GM19023 (cell line): ENCODE measurements at regions not wholly inside any gene's neighbourhood (a gene's known extent, or its start where the extent isn't known, plus 50 kb on each side); places are given as distances from the start of the nearest gene placed in this dataset.

Experiments used
- ATAC-seq: cut with Tn5 transposase; IDR thresholded peaks from one replicate; pipeline ENCODE4 v1.9.1; 2021; ENCODE audit warnings: mild to moderate bottlenecking, moderate library complexity; ENCODE audit not compliant: unreplicated experiment

DNA sequence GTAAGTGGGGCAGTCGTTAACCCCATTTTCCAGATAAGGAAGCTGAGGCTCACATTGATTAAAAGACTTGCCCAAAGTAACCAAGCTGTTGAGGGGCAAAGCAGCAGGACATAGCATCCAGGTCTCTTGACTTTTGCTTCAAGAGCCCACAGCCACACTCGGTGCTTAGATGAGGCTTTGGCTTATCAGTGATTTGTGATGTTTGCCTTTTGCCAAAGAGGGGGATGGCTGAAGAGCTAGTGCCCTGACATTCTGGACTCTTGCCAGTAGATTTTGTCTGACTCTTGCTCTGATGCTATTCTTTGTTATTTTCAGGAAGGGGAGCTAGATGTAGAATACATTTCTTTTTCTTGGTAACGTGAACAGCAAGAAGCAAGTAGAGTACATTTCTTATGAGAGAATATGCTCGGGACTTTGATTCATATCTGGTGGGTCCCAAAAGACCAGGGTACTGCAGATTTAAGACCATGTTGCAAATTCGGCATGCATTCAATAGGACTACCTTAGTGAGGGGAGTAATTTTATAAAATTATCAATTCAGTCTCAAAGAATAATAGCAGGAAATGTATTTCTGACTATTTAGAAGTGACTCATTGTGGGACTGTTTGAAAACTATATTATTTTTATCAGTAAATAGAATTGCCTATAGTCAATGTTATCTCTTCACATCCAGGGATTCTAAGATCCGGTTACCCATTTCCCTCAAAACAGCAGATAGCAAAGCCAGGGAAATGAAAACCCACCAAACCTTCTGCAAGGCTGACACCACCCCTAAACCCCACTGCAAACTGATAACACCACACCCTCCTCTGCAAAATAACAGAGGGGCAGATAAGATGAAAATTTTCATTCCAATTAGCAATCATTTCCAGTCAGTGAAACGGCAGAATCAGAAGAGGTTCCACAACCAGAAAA lies 180.0 kb upstream of the BMPER start:
- ATAC-seq: no peak

DNA sequence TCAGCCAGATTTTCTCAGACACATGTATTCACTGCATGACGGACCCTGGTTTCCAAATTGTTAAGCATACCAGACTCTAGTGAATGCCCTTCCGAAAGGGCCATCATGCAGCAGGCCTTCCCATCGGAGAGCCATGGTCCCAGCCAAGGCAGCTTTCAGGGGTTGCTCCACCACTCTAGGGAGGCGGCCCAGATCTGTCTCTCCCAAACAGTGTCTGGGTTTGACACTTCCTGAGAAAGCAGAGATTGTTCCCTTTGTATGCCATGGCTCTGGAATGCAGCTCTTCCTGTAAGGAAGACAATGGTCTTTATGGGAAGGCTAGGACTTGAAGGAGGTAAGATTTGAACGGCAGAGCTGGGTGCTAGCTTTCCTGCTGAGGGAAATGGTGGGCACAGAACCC lies 178.8 kb upstream of the BMPER start:
- no peak for ATAC-seq

DNA sequence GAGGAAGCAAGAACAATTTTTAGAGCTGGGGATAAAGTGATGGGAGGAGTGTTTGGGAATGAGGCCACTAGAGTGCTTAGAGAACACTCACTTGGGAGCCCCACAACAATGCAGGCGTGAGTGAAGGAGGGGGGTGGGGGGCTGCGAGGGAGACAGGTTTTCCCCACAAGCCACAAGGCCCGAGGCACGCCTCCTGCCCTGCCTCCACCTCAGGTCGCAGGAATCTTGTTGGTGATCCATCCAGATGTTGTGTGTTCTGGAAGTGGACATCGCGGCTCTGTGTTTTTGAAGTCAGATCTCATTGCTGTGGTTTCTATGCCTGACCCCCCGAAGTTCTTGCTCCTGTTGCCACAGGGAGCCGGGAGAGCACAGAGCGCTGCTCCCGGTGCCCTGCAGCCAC lies 178.0 kb upstream of the BMPER start:
- ATAC-seq: no peak

DNA sequence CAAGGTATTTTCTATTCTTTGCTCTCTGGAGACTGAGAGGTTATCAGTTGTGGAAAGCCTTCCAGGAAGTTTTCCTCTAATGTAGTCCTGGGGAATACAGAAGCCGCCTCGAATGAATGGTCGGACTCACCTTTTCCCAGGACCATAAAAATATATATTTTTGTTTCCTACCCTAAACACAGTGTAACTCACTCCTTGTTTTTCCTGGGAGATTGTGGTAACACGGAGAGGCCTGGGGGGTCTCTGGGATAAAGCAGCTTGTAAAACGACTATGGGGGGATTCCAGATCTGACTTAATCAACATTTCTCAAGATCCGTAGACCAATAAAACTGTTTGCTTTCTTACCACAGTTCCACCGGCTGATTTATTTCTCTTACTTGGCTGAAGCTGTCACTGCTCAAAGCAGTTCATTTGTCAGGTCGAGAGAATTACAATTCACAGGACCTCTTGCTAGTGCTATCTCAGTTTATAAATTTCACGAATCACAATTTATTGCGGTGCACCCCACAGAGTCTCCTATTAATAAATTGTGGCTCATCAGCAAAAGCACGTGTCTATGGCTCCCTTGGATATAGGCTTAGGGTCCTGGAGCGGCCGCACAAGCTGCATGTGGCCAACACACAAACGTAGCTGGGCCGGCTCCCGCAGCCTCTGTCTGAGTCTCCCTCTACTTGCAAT lies 176.3 kb upstream of the BMPER start:
- ATAC-seq: no peak

DNA sequence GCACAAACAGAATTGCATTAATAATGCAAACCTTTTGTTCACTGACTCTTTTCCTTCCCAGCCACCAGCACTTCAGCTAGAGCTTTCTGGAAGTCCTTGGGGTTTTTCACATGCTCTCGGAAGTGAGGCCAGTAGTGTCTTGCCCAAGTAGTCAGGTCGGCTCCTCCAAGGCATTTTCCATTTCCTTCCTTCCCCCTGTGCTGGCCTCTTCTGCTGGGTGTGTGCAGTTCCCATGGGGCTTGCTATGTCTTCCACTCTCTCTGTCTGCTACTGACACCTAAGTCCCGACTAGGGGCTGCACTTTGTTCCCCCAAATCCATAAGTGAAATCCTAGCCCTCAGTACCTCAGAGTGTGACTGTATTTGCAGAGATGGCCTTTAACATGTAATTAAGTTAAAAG lies 175.6 kb upstream of the BMPER start:
- no peak for ATAC-seq

DNA sequence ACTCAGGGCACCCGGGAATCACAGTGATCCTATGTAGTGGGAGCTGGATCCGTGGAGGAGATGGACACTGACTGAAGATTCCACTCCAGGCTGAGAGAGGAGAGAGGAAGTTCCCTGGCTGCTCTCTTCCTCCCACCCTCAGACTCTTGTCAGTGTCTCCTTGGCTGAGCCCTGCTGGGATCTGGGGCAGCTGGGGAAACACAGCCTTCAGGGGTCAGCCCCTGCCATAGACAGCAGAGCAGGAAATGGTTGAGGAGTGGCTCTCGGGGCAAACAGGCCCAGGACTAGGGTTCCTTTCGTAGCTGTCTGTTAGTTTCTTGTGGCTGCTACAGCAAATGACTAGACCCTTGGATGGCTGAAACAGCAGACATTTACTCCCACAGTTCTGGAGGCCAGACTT lies 174.4 kb upstream of the BMPER start:
- no peak for ATAC-seq

DNA sequence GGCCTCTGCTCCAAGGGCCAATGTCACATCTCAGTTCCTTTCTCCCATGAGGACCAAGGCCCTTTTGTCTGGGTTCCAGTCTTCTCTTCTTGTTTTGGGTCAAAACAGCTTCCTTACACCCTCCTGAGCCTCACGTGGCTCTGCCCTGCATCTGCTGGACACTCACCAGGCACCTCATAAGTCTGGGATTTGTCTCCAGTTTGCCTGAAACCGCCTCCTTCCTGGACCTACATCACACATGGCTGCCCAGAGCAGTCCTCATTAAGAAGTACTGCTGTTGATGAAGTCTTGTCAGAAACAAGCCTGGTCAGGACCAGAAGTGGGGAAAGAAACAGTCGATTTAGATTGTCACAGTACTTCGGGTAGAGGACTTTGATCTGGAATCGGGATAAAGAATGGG lies 173.4 kb upstream of the BMPER start:
- ATAC-seq: no peak

DNA sequence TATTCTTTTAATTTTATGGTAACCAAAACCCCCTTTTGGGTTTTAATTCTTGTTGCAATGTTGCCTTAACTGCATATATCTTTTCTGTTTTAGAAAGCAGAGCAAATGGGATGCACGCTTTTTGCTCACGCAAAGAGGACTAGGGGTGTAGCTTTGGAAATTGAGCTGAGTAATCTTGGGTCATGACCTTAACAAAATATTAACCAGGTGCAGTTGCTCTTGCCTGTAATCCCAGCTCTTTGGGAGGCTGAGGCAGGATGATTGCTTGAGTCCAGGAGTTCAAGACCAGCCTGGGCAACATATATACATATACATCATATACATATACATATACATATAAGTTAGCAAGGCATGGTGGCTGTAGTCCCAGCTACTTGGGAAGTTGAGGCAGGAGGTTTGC lies 172.9 kb upstream of the BMPER start:
- no peak for ATAC-seq

DNA sequence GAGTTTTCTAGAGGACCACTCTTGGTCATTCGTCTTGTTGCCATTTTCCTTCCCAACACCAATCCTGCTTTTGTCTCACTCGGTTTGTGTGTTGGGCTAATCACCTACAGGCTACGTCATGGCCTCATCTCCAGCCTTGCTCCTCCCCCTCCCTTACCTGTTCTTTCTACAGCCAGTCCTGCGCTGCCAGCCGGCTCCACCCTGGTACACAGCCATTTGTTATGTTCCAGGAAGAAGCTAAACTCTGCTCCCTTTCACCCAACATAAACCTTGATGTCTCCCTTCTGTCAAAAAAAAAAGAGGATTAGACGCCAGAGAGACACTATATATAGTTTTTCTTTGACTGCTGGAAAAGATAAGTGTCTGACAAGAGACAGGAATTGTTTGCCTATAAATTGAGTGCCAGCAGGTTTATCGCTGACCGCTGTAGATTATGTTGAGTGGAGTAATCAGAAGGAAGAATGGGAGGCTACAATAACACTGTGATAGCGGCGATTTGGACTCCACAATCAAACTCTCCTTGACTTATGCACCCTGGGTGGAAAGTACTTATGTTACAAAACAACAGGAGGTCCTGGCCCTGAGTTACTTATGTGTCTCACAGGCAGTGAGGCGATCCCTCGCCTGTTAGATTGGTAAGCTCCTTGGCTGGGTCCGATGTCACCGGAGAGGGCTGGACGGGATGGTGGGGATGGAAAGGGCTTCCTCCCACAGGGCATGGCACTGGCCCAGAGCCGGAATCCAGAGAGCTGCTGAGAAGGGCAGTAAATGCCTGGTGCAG lies 171.3 kb upstream of the BMPER start:
- ATAC-seq: no peak

DNA sequence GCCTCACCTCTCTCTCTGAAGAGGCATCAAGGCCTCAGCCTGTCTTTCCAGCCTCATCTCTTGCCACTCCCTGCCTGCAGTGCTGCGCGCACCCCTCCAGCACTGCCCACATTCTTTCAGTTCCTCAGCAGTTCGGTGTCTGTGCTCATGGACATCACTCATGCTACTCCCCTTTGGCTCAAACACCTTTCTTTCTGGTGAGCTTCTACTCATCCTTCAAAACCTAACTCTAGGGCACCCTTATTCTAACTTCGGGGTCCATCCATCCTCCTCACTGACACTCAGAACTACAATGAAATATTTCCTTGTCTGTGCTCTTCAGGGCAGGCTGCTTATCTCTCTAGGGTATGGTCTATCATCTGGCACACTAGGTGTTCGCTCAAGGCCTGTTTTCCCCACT lies 169.9 kb upstream of the BMPER start:
- no peak for ATAC-seq

DNA sequence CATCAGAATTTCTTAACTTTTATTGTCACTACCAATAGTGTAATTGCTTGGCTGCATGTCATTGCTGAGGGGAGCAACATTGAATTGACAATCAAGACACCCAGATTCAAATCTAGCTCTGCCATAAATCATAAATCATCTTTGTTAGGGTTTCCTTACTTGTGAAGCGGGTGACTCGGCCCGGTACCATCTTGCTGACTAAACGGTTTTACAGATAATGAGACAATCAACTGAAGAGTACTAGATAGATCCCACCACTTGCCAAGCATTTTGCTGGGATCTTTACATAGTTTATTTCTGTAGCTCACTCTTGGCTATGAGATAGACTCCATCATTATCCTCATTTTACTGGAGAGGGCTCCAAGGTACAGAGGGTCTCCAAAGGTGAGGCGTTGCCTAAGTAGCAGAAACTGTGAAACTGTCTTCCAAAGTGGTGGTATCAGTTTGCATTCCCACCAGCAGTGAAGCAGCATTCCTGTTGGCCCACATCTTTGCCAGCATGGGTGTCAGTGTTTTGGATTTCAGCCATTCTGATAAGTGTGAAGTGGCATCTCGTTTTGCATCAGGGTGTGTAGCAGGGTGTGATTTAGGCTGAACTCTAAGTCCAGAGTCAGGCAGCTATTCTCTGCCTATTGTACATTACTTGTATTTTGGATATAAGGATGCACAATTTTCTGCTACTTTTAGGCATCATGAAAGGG lies 168.7 kb upstream of the BMPER start:
- ATAC-seq: no peak

DNA sequence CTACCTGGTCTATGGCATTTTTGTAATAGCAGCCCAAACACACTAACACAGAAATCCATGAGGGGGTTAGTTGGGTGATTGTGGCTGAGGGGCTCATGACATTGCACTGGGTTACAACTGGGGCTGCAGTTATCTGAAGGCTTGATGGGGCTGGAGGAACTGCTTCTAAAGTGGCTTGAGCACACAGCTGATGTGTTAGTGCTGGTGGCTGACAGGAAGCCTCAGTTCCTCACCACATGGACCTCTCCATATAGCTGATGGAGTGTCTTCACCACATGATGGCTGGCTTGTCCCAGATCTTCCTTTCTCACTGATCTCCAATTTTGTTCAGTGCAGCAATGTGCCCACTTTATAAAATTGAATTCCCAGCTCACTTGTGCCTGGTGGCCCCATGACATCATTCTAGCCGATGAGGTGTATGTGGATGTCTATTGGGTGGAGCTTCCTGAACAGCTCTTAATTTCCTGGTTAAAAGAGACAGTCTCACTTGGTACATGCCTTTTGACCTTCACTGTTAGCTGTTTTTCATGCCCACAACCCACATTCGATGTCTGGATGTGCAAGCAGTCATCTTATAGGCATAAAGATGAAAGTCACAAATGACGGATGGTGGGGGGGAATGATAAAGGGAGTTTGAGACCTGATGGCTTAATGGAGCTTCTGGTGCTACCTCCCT lies 166.9 kb upstream of the BMPER start:
- no peak for ATAC-seq

DNA sequence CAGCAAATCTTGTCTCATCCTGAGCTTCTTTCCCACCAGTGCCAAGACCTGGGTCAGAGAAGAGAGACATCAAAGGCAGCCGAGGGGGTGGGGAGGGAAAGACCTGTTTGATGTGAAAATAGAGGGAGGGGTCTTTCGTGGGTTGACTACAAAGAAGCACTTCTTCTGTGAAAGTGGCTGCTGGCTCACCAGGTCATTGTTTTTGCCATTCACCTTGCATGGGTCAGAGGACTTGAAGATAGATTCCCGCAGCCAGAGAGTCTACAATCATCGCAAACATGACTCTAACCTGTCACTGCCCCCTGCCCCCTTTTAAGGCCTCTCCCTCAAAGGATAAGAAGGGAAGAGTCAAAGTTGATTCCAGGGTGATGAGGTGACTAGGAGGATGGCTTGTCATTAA lies 166.1 kb upstream of the BMPER start:
- no peak for ATAC-seq

DNA sequence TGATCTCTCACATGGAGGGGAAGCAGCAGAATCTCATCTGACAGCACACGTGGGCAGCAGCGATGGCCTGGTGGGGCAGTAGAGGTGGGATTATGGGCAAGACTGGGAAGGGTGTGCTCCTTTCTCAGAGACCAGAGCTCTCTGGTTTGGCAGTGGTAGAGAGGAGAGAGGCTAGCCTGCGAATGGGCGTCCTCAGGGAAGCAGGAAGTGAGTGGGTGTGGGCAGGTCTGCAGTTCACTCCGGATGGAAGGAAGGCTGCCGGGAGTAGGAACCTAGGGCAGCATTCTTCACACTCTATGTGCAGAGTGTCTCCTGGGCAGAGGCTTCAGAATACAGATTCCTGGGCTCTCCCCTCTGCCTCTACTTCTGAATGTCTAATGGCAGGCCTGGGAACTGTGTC lies 162.8 kb upstream of the BMPER start:
- ATAC-seq: no peak

DNA sequence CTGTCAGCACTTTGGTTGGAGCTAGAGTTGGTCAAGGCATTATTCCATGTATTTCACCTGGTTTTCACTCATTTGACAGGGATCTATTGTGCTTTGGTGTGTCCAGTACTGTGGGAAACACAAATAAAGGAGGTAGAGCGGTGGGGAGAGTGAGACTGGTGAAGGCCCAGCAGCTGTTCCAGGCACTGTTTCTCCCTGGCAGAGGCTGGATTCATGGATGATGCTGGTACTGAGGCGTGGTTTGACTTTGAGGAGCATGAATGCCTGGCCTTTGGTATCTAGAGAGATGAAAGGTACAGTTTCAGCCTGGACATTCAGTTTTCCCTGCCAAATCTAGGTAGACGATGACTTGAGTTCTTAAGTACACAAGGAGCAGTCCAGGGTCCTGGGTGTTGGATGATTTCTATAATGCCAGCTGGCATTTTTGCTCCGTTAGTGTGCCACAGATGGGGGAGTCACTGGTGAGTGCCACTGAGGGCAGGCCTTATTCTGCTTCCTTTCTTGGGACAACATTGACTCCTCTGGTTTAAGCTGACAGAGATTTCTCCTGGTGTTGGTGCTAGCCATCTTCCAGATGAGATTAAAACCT lies 162.2 kb upstream of the BMPER start:
- ATAC-seq: no peak

DNA sequence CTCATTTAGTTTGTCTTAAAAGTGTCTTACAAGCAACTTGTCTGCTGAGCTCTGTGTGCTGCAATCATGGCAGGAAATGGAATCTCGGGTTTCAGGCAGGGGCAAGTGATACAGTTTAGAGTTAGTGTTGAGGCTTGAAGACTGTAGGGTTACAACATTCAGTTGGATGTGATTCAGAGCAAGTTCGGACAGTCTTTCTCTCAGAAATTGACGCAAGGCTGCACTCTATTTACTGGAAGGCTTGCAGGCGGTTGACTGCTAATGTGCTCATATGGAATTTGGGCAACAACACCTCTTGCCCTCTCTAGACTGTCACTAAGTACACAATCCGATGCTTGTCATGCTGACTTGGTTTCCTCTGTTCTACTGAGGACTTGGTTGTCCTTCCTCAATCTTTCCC lies 161.7 kb upstream of the BMPER start:
- ATAC-seq: no peak

DNA sequence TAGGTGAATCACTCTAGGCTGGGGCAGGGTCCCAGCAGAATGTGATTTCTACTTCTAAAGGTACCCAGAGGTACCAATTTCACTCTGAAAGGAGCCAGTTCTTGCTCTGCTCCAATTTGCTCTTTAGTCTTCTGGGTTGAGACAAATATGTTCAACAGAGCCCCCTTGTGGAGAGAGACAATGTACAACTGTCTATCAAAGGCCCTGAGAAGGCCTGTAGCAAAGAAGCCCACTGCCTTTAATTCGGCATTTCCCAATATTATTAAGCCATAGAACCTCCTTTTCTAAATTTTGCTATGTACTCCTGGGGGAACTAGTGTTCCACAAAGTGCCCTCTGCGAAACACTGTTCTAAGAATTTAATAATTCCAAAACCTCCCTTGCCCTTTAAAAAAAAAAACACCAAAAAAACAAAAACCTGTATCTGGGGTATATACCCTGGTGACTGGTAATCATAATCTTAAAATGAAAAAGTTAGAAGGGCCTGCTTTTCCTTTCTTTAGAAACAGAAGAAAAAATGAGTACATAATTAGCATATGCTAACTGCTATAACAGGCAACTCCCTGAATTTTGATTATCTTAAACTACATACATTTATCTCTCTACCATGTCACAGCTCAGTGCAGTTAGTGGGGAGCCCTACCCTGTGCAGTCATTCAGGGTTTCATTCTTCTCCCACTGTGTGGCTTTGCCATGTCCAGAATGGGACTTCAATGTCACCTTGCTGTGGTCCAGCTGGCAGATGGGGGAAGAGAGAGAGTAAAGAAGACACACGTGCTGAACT lies 160.9 kb upstream of the BMPER start:
- no peak for ATAC-seq

DNA sequence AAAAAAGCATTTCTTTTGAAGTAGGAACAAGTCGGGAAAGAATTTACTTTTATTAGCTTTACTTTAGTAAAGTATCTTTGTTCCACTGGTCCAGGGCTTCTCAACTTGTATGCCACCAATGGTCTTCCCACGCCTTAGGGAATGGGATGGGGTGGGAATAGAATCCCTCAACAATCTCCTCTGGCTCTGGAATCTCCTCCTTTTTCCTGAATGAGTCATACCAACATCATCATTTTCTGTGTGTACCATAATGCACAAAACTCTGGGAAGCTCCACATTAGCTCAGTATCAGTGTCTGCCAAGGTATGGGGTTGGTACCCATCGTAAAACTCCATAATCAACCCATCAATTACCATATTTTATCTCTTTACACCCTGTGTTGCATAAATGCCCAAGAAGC lies 159.4 kb upstream of the BMPER start:
- no peak for ATAC-seq

DNA sequence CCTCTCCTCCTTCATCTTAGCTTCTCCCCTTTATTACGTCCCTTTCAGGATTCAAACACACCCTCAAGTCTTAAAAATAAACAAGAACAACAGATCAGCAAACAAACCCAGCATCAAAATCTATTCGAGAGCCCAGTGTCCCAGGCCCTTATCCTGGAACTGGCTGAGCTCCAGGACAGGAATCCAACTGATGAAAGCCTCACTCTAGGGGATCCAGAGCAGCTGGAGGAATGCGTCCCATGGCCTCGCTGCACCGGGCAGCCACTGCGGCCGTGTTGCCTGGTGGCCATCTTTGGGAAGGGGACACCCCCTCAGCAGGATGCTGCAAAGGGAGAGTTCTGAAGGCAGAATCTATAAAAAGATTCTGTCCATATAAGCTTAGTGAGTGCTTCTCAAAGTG lies 156.5 kb upstream of the BMPER start:
- no peak for ATAC-seq
